ENCODE measurements at regions not wholly inside any gene's neighbourhood (a gene's known extent, or its start where the extent isn't known, plus 50 kb on each side); places are given as distances from the start of the nearest gene placed in this dataset.

- TF ChIP-seq CTCF (IDR thresholded peaks at IDR 0.05) (no peak), POLR2AphosphoS5 (IDR thresholded peaks at IDR 0.05; ENCODE audit: low read depth, low read length) (no peak), EP300 (IDR thresholded peaks at IDR 0.05; ENCODE audit: borderline replicate concordance in 1 of 2, low read depth in 1 of 2, low read length in 1 of 2) (no peak), REST (IDR thresholded peaks at IDR 0.05; ENCODE audit: low read depth, low read length) (no peak), YY1 (IDR thresholded peaks at IDR 0.05; ENCODE audit: low read depth) (no peak), EZH2phosphoT487 (IDR thresholded peaks at IDR 0.05; ENCODE audit: borderline replicate concordance, low read depth) (no peak), PBX3 (IDR thresholded peaks at IDR 0.05) (no peak), SMC3 (IDR thresholded peaks at IDR 0.05; ENCODE audit: low read depth, low read length) (no peak), GATA2 (CRISPR knock-in tag; IDR thresholded peaks at IDR 0.05) (no peak), FOXM1 (IDR thresholded peaks at IDR 0.05; ENCODE audit: low read depth) (no peak)
Measured at GRCh38 chr10:78383378-78384048, 349.9 kb downstream of the RPS24 start.
